Ascending aorta (tissue), 2 donors: ENCODE measurements at regions not wholly inside any gene's neighbourhood (a gene's known extent, or its start where the extent isn't known, plus 50 kb on each side); places are given as distances from the start of the nearest gene placed in this dataset.

ENCODE experiments used
- DNase-seq, 2 donors: peaks; one replicate each; pipeline ENCODE4 v3.0.0-alpha.2; 2019; ENCODE audit warnings: low spot score in 2 of 2
- H3K27ac ChIP-seq, 2 donors: fragments of 200-600 bp; sonication (generic); one replicate each; pipeline ENCODE4 v1.5.1; 2016 to 2017; ENCODE audit warnings: mild to moderate bottlenecking in 1 of 2
- H3K27me3 ChIP-seq: fragments of 200-600 bp; sonication (generic); one replicate; pipeline ENCODE4 v1.5.1; 2017
- H3K36me3 ChIP-seq, 2 donors: fragments of 200-600 bp; sonication (generic); one replicate each; pipeline ENCODE4 v1.5.1; 2016
- H3K4me1 ChIP-seq, 2 donors: fragments of 200-600 bp; sonication (generic); one replicate each; pipeline ENCODE4 v1.5.1; 2016 to 2017; ENCODE audit warnings: mild to moderate bottlenecking in 1 of 2
- H3K4me3 ChIP-seq, 2 donors: fragments of 200-600 bp; sonication (generic); one replicate each; pipeline ENCODE4 v1.5.1; 2016 to 2017; ENCODE audit warnings: mild to moderate bottlenecking in 1 of 2
- H3K9me3 ChIP-seq, 2 donors: fragments of 200-600 bp; sonication (generic); one replicate each; pipeline ENCODE4 v1.5.1; 2016
- intact Hi-C: fragments of 100-400 bp; cut with DNase I; formaldehyde crosslinking; loops from one replicate; pipeline ENCODE4 v1.15.1; 2023
- TF ChIP-seq, protein P1 (sequence below), 3 experiments: fragments of 200-600 bp in 2 of 3; fragments of 450-650 bp in 1 of 3; sonication (generic) in 2 of 3; IDR thresholded peaks; one replicate each; pipeline ENCODE4 v1.5.1; 2016 to 2019; ENCODE audit warnings: antibody characterized with exemption in 3 of 3, mild to moderate bottlenecking in 1 of 3, moderate library complexity in 1 of 3

DNA sequence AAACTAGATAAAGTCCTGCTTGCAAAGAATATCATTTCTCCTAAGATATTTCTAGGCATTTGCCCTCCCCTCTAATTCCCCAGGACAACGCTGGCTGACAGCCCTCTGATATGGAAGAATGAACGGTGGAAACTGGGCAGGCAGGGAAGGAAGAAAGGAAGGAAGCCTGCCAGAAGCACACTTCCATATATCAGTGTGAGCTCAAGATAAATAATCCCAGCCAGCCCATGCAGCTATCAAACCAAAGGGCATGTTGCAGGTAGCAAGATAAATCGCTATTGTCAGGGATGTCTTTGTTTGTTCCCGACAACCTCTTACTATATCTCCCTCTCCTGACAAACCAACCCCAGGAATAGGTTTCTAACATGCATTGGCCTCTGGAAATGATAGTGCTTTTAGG, 412.8 kb downstream of the HNRNPD start:
- no peak for DNase-seq
- no peaks in the 10 kb centered on the region for H3K9me3 ChIP-seq
- intact Hi-C loops, result no loop called here

GRCh38 chr4:81954271-81954670, 419.5 kb downstream of the HNRNPD start:
- no peak overlapping the region for H3K4me3 ChIP-seq
- intact Hi-C loops, result no loop called here
- H3K36me3 ChIP-seq, result no peaks in the 10 kb centered on the region
- H3K27me3 ChIP-seq, result no peaks in the 10 kb centered on the region
- H3K9me3 ChIP-seq, result no peaks in the 10 kb centered on the region
- TF ChIP-seq, protein P1, sequence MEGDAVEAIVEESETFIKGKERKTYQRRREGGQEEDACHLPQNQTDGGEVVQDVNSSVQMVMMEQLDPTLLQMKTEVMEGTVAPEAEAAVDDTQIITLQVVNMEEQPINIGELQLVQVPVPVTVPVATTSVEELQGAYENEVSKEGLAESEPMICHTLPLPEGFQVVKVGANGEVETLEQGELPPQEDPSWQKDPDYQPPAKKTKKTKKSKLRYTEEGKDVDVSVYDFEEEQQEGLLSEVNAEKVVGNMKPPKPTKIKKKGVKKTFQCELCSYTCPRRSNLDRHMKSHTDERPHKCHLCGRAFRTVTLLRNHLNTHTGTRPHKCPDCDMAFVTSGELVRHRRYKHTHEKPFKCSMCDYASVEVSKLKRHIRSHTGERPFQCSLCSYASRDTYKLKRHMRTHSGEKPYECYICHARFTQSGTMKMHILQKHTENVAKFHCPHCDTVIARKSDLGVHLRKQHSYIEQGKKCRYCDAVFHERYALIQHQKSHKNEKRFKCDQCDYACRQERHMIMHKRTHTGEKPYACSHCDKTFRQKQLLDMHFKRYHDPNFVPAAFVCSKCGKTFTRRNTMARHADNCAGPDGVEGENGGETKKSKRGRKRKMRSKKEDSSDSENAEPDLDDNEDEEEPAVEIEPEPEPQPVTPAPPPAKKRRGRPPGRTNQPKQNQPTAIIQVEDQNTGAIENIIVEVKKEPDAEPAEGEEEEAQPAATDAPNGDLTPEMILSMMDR (IDR thresholded peaks at IDR 0.05), result no peak
- H3K27ac ChIP-seq, result no peak overlapping the region
- H3K4me1 ChIP-seq, result no peaks in the 10 kb centered on the region
- no peak for DNase-seq

More for the DNA sequence above, 412.8 kb downstream of the HNRNPD start:
- Histone ChIP-seq H3K36me3 (no peaks in the 10 kb centered on the region), H3K4me3 (no peak overlapping the region), H3K4me1 (no peaks in the 10 kb centered on the region), H3K27me3 (no peaks in the 10 kb centered on the region), H3K27ac (no peak overlapping the region)
- TF ChIP-seq, protein P1 (IDR thresholded peaks at IDR 0.05), result no peak

DNA sequence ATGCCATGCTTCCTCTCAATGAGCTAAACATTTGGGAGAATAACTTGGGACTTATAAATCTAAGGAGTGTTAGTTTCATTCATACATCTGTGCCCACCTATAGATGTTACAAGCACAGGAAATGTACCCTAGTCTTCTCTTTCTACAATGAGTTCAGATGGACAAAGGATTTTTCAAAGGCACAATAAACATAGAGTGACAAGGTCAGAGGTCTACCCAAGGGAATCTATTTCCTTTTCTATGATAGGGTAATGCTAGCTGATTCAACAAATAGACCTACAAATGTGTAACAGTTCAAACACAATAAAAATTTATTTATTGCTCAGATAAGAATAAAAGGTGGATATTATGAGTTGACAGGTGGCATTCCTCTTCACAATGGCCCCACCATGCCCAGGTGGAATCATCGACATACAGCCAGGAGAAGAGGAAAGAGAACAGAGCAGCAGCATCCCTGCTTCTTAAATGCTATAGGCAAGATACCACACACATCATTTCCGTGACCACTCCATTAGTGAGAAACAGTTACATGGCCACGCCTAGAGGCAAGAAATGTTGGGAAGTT, 421.8 kb downstream of the HNRNPD start:
- no peaks in the 10 kb centered on the region for H3K9me3 ChIP-seq
- H3K27ac ChIP-seq, result no peak overlapping the region
- no peaks in the 10 kb centered on the region for H3K4me1 ChIP-seq
- no peaks in the 10 kb centered on the region for H3K36me3 ChIP-seq
- DNase-seq, result no peak
- intact Hi-C loops, result no loop called here
- H3K27me3 ChIP-seq, result no peaks in the 10 kb centered on the region
- TF ChIP-seq, protein P1 (IDR thresholded peaks at IDR 0.05), result no peak
- H3K4me3 ChIP-seq, result no peak overlapping the region

DNA sequence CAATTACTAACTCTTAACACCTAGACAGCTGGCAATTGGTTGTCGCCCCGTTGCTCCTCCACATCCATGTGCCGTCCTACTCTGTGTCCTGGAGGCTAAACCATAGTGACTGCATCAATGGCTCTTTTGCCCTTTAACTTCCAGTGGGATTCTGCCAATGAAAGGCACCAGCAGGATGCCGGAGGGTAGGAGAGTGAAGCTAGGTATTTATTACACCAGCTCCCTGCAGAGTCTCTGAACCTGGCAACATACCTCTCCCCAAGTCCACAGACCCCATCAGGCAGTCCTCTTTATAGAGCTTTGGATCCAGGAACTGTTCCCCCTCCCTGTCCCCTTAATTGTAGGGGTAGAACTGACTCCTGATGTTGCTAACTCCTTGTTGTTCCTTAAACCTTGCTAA, 426.8 kb downstream of the HNRNPD start:
- Histone ChIP-seq H3K27me3 (no peaks in the 10 kb centered on the region), H3K27ac (no peak overlapping the region), H3K36me3 (no peaks in the 10 kb centered on the region), H3K9me3 (no peaks in the 10 kb centered on the region), H3K4me3 (no peak overlapping the region), H3K4me1 (no peaks in the 10 kb centered on the region)
- TF ChIP-seq, protein P1 (IDR thresholded peaks at IDR 0.05), result no peak
- DNase-seq, result no peak
- intact Hi-C loops, result no loop called here

- intact Hi-C loops, result no loop called here
- H3K4me3 ChIP-seq, result no peak overlapping the region
- no peaks in the 10 kb centered on the region for H3K4me1 ChIP-seq
- no peaks in the 10 kb centered on the region for H3K9me3 ChIP-seq
- no peaks in the 10 kb centered on the region for H3K36me3 ChIP-seq
- no peak overlapping the region for H3K27ac ChIP-seq
- no peaks in the 10 kb centered on the region for H3K27me3 ChIP-seq
- TF ChIP-seq, protein P1 (IDR thresholded peaks at IDR 0.05), result no peak
- no peak for DNase-seq
These were observed 443.1 kb downstream of the HNRNPD start for GRCh38 chr4:81930506-81931238.
